H1 (cell line): ENCODE measurements at regions not wholly inside any gene's neighbourhood (a gene's known extent, or its start where the extent isn't known, plus 50 kb on each side); places are given as distances from the start of the nearest gene placed in this dataset.

Experiments
- CTCF ChIA-PET: fragments of 300-600 bp; sonication (Branson Sonifier 250); formaldehyde crosslinking; loops from one replicate; lab custom pipeline; 2021; ENCODE audit not compliant: partially characterized antibody; lab: Charles Lee
- POLR2A ChIA-PET: fragments of 300-600 bp; sonication (Branson Sonifier 250); formaldehyde crosslinking; loops from one replicate; lab custom pipeline; 2021; ENCODE audit warnings: inconsistent platforms; ENCODE audit not compliant: partially characterized antibody; lab: Charles Lee
- DNase-seq, 2 experiments: peaks; one replicate each; pipeline versions ENCODE4 v3.0.0 to v3.0.0-alpha.2; 2010 to 2022; ENCODE audit warnings: low spot score in 2 of 2, low read depth in 1 of 2, mixed read lengths in 1 of 2
- FAIRE-seq: peaks from 2 replicates; lab custom pipeline; 2011; peaks lifted over from hg19 to GRCh38; lab: Jason Lieb, UNC
- H2AFZ ChIP-seq: 2 replicates; pipeline ENCODE4 v1.8.1; 2012; ENCODE audit warnings: low read length, inconsistent platforms
- H2AK5ac ChIP-seq: 2 replicates; pipeline ENCODE4 v1.6.1; 2013; ENCODE audit warnings: low read depth, low read length
- H2BK120ac ChIP-seq: replicated peaks from 2 replicates; pipeline ENCODE3; 2013; ENCODE audit warnings: low read depth, low read length, inconsistent platforms
- H2BK12ac ChIP-seq: 2 replicates; pipeline ENCODE4 v1.6.1; 2013; ENCODE audit warnings: low read depth, low read length
- H2BK15ac ChIP-seq: 2 replicates; pipeline ENCODE4 v1.6.1; 2013; ENCODE audit warnings: low read length
- H2BK20ac ChIP-seq: 2 replicates; pipeline ENCODE4 v1.6.1; 2013; ENCODE audit warnings: low read length
- H2BK5ac ChIP-seq: 2 replicates; pipeline ENCODE4 v1.6.1; 2013; ENCODE audit warnings: low read depth, low read length
- H3K14ac ChIP-seq: 2 replicates; pipeline ENCODE4 v1.6.1; 2013; ENCODE audit warnings: inconsistent platforms; ENCODE audit not compliant: insufficient read length
- H3K18ac ChIP-seq: 2 replicates; pipeline ENCODE4 v1.6.1; 2013; ENCODE audit warnings: low read length; ENCODE audit errors: extremely low read depth
- H3K23ac ChIP-seq: 2 replicates; pipeline ENCODE4 v1.6.1; 2013; ENCODE audit warnings: inconsistent platforms; ENCODE audit not compliant: insufficient read length
- H3K23me2 ChIP-seq: 2 replicates; pipeline ENCODE4 v1.6.1; 2013; ENCODE audit warnings: low read depth, low read length
- H3K27ac ChIP-seq: 2 replicates; pipeline ENCODE4 v1.6.1; 2011; ENCODE audit warnings: low read depth, low read length, inconsistent platforms
- H3K27me3 ChIP-seq, 4 experiments: replicated peaks in 1 of 4; 1 replicate in 1 of 4; 2 replicates in 3 of 4; pipeline versions ENCODE4 v1.6.1 to v1.8.1; 2011 to 2013; ENCODE audit warnings: low read length in 3 of 4, mild to moderate bottlenecking in 3 of 4, inconsistent platforms in 2 of 4, mixed read lengths in 2 of 4, moderate library complexity in 1 of 4; ENCODE audit not compliant: control insufficient read depth in 3 of 4, insufficient read depth in 3 of 4; ENCODE audit errors: extremely low read depth in 1 of 4
- H3K36me3 ChIP-seq, 4 experiments: 2 replicates each; pipeline versions ENCODE4 v1.6.1 to v1.8.1; 2011 to 2013; ENCODE audit warnings: mild to moderate bottlenecking in 4 of 4, low read length in 3 of 4, moderate library complexity in 2 of 4, control low read depth in 1 of 4, inconsistent platforms in 1 of 4; ENCODE audit not compliant: insufficient read depth in 4 of 4, control insufficient read depth in 2 of 4
- H3K4ac ChIP-seq: replicated peaks from 2 replicates; pipeline ENCODE3; 2013; ENCODE audit warnings: low read length, low read depth, mixed read lengths, inconsistent platforms; ENCODE audit not compliant: insufficient read length
- H3K4me1 ChIP-seq, 4 experiments: replicated peaks in 1 of 4; 1 replicate in 1 of 4; 2 replicates in 3 of 4; pipeline versions ENCODE4 v1.6.1 to v1.8.1; 2011 to 2013; ENCODE audit warnings: low read length in 3 of 4, inconsistent platforms in 2 of 4, mixed read lengths in 1 of 4; ENCODE audit not compliant: insufficient read depth in 4 of 4, control insufficient read depth in 3 of 4
- H3K4me2 ChIP-seq, 2 experiments: 2 replicates each; pipeline versions ENCODE4 v1.6.1 to v1.8.1; 2011 to 2013; ENCODE audit warnings: low read depth in 2 of 2, low read length in 2 of 2, control low read depth in 1 of 2, inconsistent platforms in 1 of 2, mild to moderate bottlenecking in 1 of 2; ENCODE audit not compliant: insufficient read depth in 1 of 2
- H3K4me3 ChIP-seq, 4 experiments: fragments of 200-600, 300-600 bp in 1 of 4; sonication (generic), shearing (Covaris generic), sonication (Bioruptor Twin) in 1 of 4; 2 replicates each; pipeline versions ENCODE4 v1.5.1 to v1.8.1; 2011 to 2016; ENCODE audit warnings: low read length in 4 of 4, low read depth in 3 of 4, control low read depth in 2 of 4, inconsistent platforms in 2 of 4, mild to moderate bottlenecking in 2 of 4, mixed read lengths in 1 of 4, moderate library complexity in 1 of 4; ENCODE audit not compliant: insufficient read depth in 2 of 4; ENCODE audit errors: extremely low read depth in 1 of 4
- H3K56ac ChIP-seq: replicated peaks from 2 replicates; pipeline ENCODE3; 2013; ENCODE audit warnings: low read depth, mild to moderate bottlenecking, mixed read lengths, low read length, inconsistent platforms; ENCODE audit not compliant: insufficient read length
- H3K79me1 ChIP-seq: 2 replicates; pipeline ENCODE4 v1.6.1; 2013; ENCODE audit warnings: low read depth, low read length, control low read depth
- H3K79me2 ChIP-seq, 2 experiments: 2 replicates each; pipeline versions ENCODE4 v1.6.1 to v1.8.1; 2012 to 2013; ENCODE audit warnings: low read length in 2 of 2, mild to moderate bottlenecking in 2 of 2, inconsistent platforms in 1 of 2; ENCODE audit not compliant: insufficient read depth in 2 of 2, control insufficient read depth in 1 of 2
- H3K9ac ChIP-seq, 4 experiments: replicated peaks in 1 of 4; 1 replicate in 1 of 4; 2 replicates in 3 of 4; pipeline versions ENCODE4 v1.6.1 to v1.8.1; 2011 to 2013; ENCODE audit warnings: low read depth in 3 of 4, low read length in 3 of 4, control low read depth in 2 of 4, mild to moderate bottlenecking in 2 of 4, moderate library complexity in 2 of 4, inconsistent platforms in 1 of 4; ENCODE audit errors: extremely low read depth in 1 of 4
- H3K9me3 ChIP-seq, 2 experiments: 2 replicates each; pipeline versions ENCODE4 v1.6.1 to v1.8.1; 2012 to 2013; ENCODE audit warnings: mild to moderate bottlenecking in 2 of 2, moderate library complexity in 2 of 2, control low read depth in 1 of 2, inconsistent platforms in 1 of 2, low read depth in 1 of 2, low read length in 1 of 2, mixed read lengths in 1 of 2; ENCODE audit not compliant: insufficient read depth in 2 of 2
- H4K20me1 ChIP-seq, 2 experiments: replicated peaks in 1 of 2; 2 replicates each; pipeline versions ENCODE3 to v1.8.1; 2011 to 2013; ENCODE audit warnings: inconsistent platforms in 2 of 2, low read length in 2 of 2, mild to moderate bottlenecking in 1 of 2; ENCODE audit not compliant: insufficient read depth in 2 of 2, control insufficient read depth in 1 of 2
- H4K5ac ChIP-seq: 2 replicates; pipeline ENCODE4 v1.6.1; 2013; ENCODE audit warnings: low read length, low read depth, mixed read lengths, inconsistent platforms; ENCODE audit not compliant: insufficient read length
- H4K8ac ChIP-seq: 2 replicates; pipeline ENCODE4 v1.8.0; 2013; ENCODE audit warnings: mild to moderate bottlenecking, moderate library complexity, low read length, inconsistent platforms; ENCODE audit not compliant: insufficient read depth; ENCODE audit errors: extremely low read depth
- H4K91ac ChIP-seq: replicated peaks from 2 replicates; pipeline ENCODE3; 2013; ENCODE audit warnings: low read length, mixed read lengths, inconsistent platforms; ENCODE audit not compliant: insufficient read length
- CBX8 ChIP-seq: fragments of 300-800, 300-1000 bp; sonication (generic); IDR thresholded peaks from 2 replicates; pipeline ENCODE4 v1.7.1; 2016; ENCODE audit warnings: low read depth, low read length, borderline replicate concordance
- KDM5A ChIP-seq: fragments of 200-600 bp; IDR thresholded peaks from 2 replicates; pipeline ENCODE4 v1.7.1; 2012; ENCODE audit warnings: mild to moderate bottlenecking, low read length, inconsistent platforms, mixed read lengths
- SP2 ChIP-seq: IDR thresholded peaks from 2 replicates; pipeline ENCODE4 v1.6.1; 2012; ENCODE audit warnings: mild to moderate bottlenecking, low read length, inconsistent platforms
- WGBS, 2 experiments: shearing (Covaris generic) in 1 of 2; methylation state at CpG; one replicate each; pipeline versions ENCODE4 v1.1.6 to v1.1.7; 2013 to 2015; ENCODE audit warnings: low lambda C conversion rate in 2 of 2, mixed read lengths in 2 of 2, inconsistent platforms in 1 of 2, low coverage in 1 of 2, missing lambda C conversion rate in 1 of 2; ENCODE audit not compliant: insufficient replicate concordance in 2 of 2, insufficient coverage in 1 of 2, insufficient read length in 1 of 2; ENCODE audit errors: extremely low coverage in 1 of 2, missing lambda C conversion rate in 1 of 2; 5-methylcytosine and 5-hydroxymethylcytosine counted together

DNA sequence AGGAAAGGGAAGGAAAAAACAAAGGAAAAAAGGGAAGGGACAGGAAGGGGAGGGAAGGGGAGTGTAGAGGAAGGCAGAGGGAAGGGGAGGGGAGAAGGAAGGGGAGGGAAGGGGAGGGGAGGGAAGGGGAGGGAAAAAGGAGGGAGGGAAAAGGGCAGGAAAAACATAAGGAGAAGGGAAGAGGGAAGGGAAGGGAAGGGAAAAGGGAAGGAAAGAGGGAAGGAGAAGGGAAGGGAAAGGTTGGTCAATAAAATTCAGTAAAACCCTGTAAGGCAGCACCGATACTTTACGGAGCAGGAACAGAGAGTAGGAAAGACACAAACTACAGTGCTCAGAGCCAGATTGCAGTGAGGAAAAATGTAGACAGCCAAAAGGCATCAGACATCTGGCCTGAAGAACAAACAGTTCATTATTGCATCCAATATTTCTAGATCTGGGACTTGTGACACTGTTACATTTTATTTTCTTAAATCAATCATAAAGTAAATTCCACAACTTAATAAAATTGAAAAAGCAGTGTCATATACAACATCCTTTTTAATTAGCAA is 322.0 kb downstream of the CRPPA start:
- no peak overlapping the region for H2BK120ac ChIP-seq
- no peak overlapping the region for H3K4me3 ChIP-seq
- no peaks in the 10 kb centered on the region for H3K27me3 ChIP-seq
- H4K91ac ChIP-seq, result no peak overlapping the region
- no peak overlapping the region for H3K23ac ChIP-seq
- no peaks in the 10 kb centered on the region for H3K36me3 ChIP-seq
- H3K9ac ChIP-seq, result no peak overlapping the region
- 0 out of 2 replicates have a peak overlapping the region, but pooled peaks have one; percentile 61 for H2BK20ac ChIP-seq
- CTCF ChIA-PET, result interaction anchor here (1.7 kb wide), 1 partner anchor 22 kb away, joined by 5 read pairs; no protein-coding TSS in a partner anchor
- no peak overlapping the region for H4K8ac ChIP-seq
- no peak for DNase-seq
- H2BK15ac ChIP-seq, result no peak overlapping the region
- no peak overlapping the region for H4K5ac ChIP-seq
- no peak overlapping the region for H3K56ac ChIP-seq
- H2AFZ ChIP-seq, result no peak overlapping the region
- no peak overlapping the region for H3K4ac ChIP-seq
- H3K18ac ChIP-seq, result no peak overlapping the region
- no peaks in the 10 kb centered on the region for H3K79me2 ChIP-seq
- H2BK12ac ChIP-seq, result no peak overlapping the region
- POLR2A ChIA-PET, result no interaction called here
- H2BK5ac ChIP-seq, result no peak overlapping the region
- no peaks in the 10 kb centered on the region for H3K9me3 ChIP-seq
- no peak overlapping the region for H3K27ac ChIP-seq
- no peaks in the 10 kb centered on the region for H4K20me1 ChIP-seq
- no peaks in the 10 kb centered on the region for H3K79me1 ChIP-seq
- WGBS, 2 experiments, result 80% methylated on average over 1 of the region's 2 CpGs; no CpG with 5 or more reads in 1 of the 2 experiments
- peaks cover 0 to 4% (median 0%) of the 10 kb centered on the region in 4 experiments; a peak in 2 of 7 replicates for H3K4me1 ChIP-seq
- TF ChIP-seq KDM5A (no peak), SP2 (no peak), CBX8 (no peak)
- TF ChIP-seq, all 59 proteins: peak for 0
- no peak overlapping the region for H3K14ac ChIP-seq
- no peak overlapping the region for H3K4me2 ChIP-seq
- H3K23me2 ChIP-seq, result no peaks in the 10 kb centered on the region
- FAIRE-seq, result no peak
- H2AK5ac ChIP-seq, result no peak overlapping the region; the same call in 1 of the 2 replicates
